HEK293 (cell line): ENCODE measurements at regions not wholly inside any gene's neighbourhood (a gene's known extent, or its start where the extent isn't known, plus 50 kb on each side); places are given as distances from the start of the nearest gene placed in this dataset.

ENCODE experiments used
- CTCF ChIA-PET: fragments of 350-600 bp; formaldehyde crosslinking; extraction: SDS; loops from one replicate; lab custom pipeline; 2021; ENCODE audit warnings: antibody characterized with exemption; lab: Yijun Ruan, JAX
- POLR2A ChIA-PET: fragments of 300-600 bp; formaldehyde crosslinking; extraction: SDS; loops from one replicate; lab custom pipeline; 2020; ENCODE audit warnings: antibody characterized with exemption, inconsistent platforms; lab: Yijun Ruan, JAX
- H3K27ac ChIP-seq: fragments of 200-500 bp; sonication (Bioruptor generic); 2 replicates; pipeline ENCODE4 v1.5.1; 2014; ENCODE audit warnings: low read depth, low read length, control low read depth, inconsistent platforms; ENCODE audit errors: extremely low read depth
- H3K36me3 ChIP-seq, 2 experiments: fragments of 200-500 bp in 1 of 2; sonication (Bioruptor generic) in 1 of 2; 1 replicate in 1 of 2; 2 replicates in 1 of 2; pipeline ENCODE4 v1.5.1; 2014 to 2017; ENCODE audit warnings: inconsistent platforms in 2 of 2, low read length in 2 of 2; ENCODE audit not compliant: control insufficient read depth in 2 of 2, insufficient read depth in 1 of 2
- H3K4me1 ChIP-seq: fragments of 200-500 bp; sonication (Bioruptor generic); 2 replicates; pipeline ENCODE4 v1.5.1; 2014; ENCODE audit warnings: mild to moderate bottlenecking, low read length, inconsistent platforms; ENCODE audit not compliant: control insufficient read depth, insufficient read depth
- H3K4me3 ChIP-seq: 2 replicates; pipeline ENCODE4 v1.5.1; 2011; ENCODE audit warnings: low read depth, mild to moderate bottlenecking, control low read depth, low read length, moderate library complexity
- H3K9me3 ChIP-seq: fragments of 200-500 bp; sonication (Bioruptor generic); 2 replicates; pipeline ENCODE4 v1.5.1; 2014; ENCODE audit warnings: low read depth, low read length, inconsistent platforms; ENCODE audit not compliant: control insufficient read depth, insufficient read depth
- HOXC10 ChIP-seq: sonication (generic); formaldehyde crosslinking; IDR thresholded peaks from 2 replicates; pipeline ENCODE4 v1.8.1; 2023; ENCODE audit warnings: mild to moderate bottlenecking, missing genetic modification reagents
- HOXD13 ChIP-seq: sonication (generic); formaldehyde crosslinking; IDR thresholded peaks from 2 replicates; pipeline ENCODE4 v1.8.0; 2022; ENCODE audit warnings: missing genetic modification reagents, borderline replicate concordance
- ZFHX2 ChIP-seq: fragments of 450-650 bp; formaldehyde crosslinking; conservative IDR thresholded peaks from 2 replicates; pipeline ENCODE4 v1.5.1; 2016; ENCODE audit warnings: missing biosample characterization, missing genetic modification characterization
- ZNF121 ChIP-seq: fragments of 450-650 bp; formaldehyde crosslinking; IDR thresholded peaks from 2 replicates; pipeline ENCODE4 v1.5.1; 2016; ENCODE audit warnings: missing biosample characterization, missing genetic modification characterization
- ZNF140 ChIP-seq: fragments of 450-650 bp; formaldehyde crosslinking; IDR thresholded peaks from 2 replicates; pipeline ENCODE4 v1.5.1; 2016; ENCODE audit warnings: missing biosample characterization, missing genetic modification characterization
- ZNF169 ChIP-seq: fragments of 450-650 bp; formaldehyde crosslinking; IDR thresholded peaks from 2 replicates; pipeline ENCODE4 v1.5.1; 2016; ENCODE audit warnings: missing biosample characterization, missing genetic modification characterization
- ZNF2 ChIP-seq: fragments of 450-650 bp; formaldehyde crosslinking; IDR thresholded peaks from 2 replicates; pipeline ENCODE4 v1.5.1; 2016; ENCODE audit warnings: missing biosample characterization, missing genetic modification characterization
- ZNF239 ChIP-seq: fragments of 450-650 bp; formaldehyde crosslinking; IDR thresholded peaks from 2 replicates; pipeline ENCODE4 v1.5.1; 2016; ENCODE audit warnings: missing biosample characterization, missing genetic modification characterization
- ZNF416 ChIP-seq: fragments of 450-650 bp; formaldehyde crosslinking; IDR thresholded peaks from 2 replicates; pipeline ENCODE4 v1.5.1; 2016; ENCODE audit warnings: missing biosample characterization, missing genetic modification characterization
- ZNF433 ChIP-seq: fragments of 450-650 bp; formaldehyde crosslinking; IDR thresholded peaks from 2 replicates; pipeline ENCODE4 v1.5.1; 2016; ENCODE audit warnings: missing biosample characterization, missing genetic modification characterization, low read depth
- ZNF610 ChIP-seq: fragments of 450-650 bp; formaldehyde crosslinking; IDR thresholded peaks from 2 replicates; pipeline ENCODE4 v1.5.1; 2016; ENCODE audit warnings: missing biosample characterization, missing genetic modification characterization, borderline replicate concordance
- ZNF768 ChIP-seq: fragments of 450-650 bp; formaldehyde crosslinking; IDR thresholded peaks from 2 replicates; pipeline ENCODE4 v1.5.1; 2018; ENCODE audit warnings: missing biosample characterization, mild to moderate bottlenecking, missing genetic modification characterization
- ZNF792 ChIP-seq: fragments of 450-650 bp; formaldehyde crosslinking; IDR thresholded peaks from 2 replicates; pipeline ENCODE4 v1.5.1; 2016; ENCODE audit warnings: missing biosample characterization, missing genetic modification characterization
- ZNF837 ChIP-seq: fragments of 450-650 bp; formaldehyde crosslinking; IDR thresholded peaks from 2 replicates; pipeline ENCODE4 v1.5.1; 2016; ENCODE audit warnings: missing biosample characterization, missing genetic modification characterization
- TF ChIP-seq, protein P1 (sequence below): fragments of 450-650 bp; formaldehyde crosslinking; IDR thresholded peaks from 2 replicates; pipeline ENCODE4 v1.5.1; 2016; ENCODE audit warnings: missing biosample characterization, missing genetic modification characterization
- TF ChIP-seq, protein P2 (sequence below): fragments of 450-650 bp; formaldehyde crosslinking; IDR thresholded peaks from 2 replicates; pipeline ENCODE4 v1.5.1; 2016; ENCODE audit warnings: missing biosample characterization, missing genetic modification characterization
- TF ChIP-seq, protein P3 (sequence below): fragments of 450-650 bp; formaldehyde crosslinking; IDR thresholded peaks from 2 replicates; pipeline ENCODE4 v1.5.1; 2016; ENCODE audit warnings: missing biosample characterization, missing genetic modification characterization, borderline replicate concordance
- TF ChIP-seq, protein P4 (sequence below): fragments of 450-650 bp; formaldehyde crosslinking; IDR thresholded peaks from 2 replicates; pipeline ENCODE4 v1.5.1; 2016; ENCODE audit warnings: missing biosample characterization, missing genetic modification characterization
- TF ChIP-seq, protein P5 (sequence below): fragments of 450-650 bp; formaldehyde crosslinking; IDR thresholded peaks from 2 replicates; pipeline ENCODE4 v1.5.1; 2016; ENCODE audit warnings: missing biosample characterization, missing genetic modification characterization
- TF ChIP-seq, protein P6 (sequence below): fragments of 450-650 bp; IDR thresholded peaks from 2 replicates; pipeline ENCODE4 v1.5.1; 2018; ENCODE audit warnings: missing biosample characterization, missing genetic modification characterization

DNA sequence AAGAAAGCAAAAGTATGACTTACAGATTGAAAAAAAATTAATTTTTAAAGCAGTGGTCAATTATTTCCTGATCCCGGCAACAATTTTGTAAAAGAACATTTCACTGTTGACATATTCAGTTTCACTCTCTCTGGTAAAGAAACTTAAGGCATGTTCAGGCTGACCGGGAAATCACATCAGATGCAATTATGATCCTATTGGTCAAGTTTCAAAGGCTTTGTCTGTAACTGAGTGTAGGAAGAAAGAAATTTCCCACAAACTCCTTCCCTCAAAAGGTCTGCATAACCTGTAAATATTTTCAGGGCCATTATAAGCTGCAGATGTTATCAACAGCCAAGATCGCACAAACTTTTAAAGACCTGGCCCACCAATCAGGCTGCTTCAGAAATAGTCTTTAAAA lies 205.4 kb upstream of the IGF1R start:
- Histone ChIP-seq H3K4me1 (peaks cover 7% of the 10 kb centered on the region), H3K27ac (no peak overlapping the region), H3K4me3 (no peak overlapping the region), H3K36me3 (no peaks in the 10 kb centered on the region), H3K9me3 (no peaks in the 10 kb centered on the region)
- ChIA-PET CTCF (interaction anchor here (0.6 to 5.0 kb wide), 41 partner anchors 8 to 776 kb away, joined by 3 to 33 read pairs (median 4); partner anchors contain the start of gene SYNM), POLR2A (interaction anchor here (0.5 kb wide), 1 partner anchor 74 kb away, joined by 5 read pairs; no protein-coding TSS in a partner anchor)
- TF ChIP-seq, protein P1, sequence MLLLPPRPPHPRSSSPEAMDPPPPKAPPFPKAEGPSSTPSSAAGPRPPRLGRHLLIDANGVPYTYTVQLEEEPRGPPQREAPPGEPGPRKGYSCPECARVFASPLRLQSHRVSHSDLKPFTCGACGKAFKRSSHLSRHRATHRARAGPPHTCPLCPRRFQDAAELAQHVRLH (tag by site-specific recombination), result no peak
- TF ChIP-seq ZNF239 (tag by site-specific recombination) (no peak), HOXC10 (no peak), ZNF837 (tag by site-specific recombination) (no peak), ZNF768 (tag by site-specific recombination) (no peak), ZNF121 (tag by site-specific recombination) (no peak), ZNF2 (no peak), HOXD13 (no peak), ZNF140 (tag by site-specific recombination) (no peak), ZNF416 (no peak), ZNF792 (tag by site-specific recombination) (no peak), ZNF610 (tag by site-specific recombination) (no peak), ZNF433 (tag by site-specific recombination) (no peak), ZNF169 (tag by site-specific recombination) (no peak), ZFHX2 (tag by site-specific recombination) (no peak)
- TF ChIP-seq, protein P2, sequence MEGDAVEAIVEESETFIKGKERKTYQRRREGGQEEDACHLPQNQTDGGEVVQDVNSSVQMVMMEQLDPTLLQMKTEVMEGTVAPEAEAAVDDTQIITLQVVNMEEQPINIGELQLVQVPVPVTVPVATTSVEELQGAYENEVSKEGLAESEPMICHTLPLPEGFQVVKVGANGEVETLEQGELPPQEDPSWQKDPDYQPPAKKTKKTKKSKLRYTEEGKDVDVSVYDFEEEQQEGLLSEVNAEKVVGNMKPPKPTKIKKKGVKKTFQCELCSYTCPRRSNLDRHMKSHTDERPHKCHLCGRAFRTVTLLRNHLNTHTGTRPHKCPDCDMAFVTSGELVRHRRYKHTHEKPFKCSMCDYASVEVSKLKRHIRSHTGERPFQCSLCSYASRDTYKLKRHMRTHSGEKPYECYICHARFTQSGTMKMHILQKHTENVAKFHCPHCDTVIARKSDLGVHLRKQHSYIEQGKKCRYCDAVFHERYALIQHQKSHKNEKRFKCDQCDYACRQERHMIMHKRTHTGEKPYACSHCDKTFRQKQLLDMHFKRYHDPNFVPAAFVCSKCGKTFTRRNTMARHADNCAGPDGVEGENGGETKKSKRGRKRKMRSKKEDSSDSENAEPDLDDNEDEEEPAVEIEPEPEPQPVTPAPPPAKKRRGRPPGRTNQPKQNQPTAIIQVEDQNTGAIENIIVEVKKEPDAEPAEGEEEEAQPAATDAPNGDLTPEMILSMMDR (tag by site-specific recombination), result no peak
- TF ChIP-seq, protein P3, sequence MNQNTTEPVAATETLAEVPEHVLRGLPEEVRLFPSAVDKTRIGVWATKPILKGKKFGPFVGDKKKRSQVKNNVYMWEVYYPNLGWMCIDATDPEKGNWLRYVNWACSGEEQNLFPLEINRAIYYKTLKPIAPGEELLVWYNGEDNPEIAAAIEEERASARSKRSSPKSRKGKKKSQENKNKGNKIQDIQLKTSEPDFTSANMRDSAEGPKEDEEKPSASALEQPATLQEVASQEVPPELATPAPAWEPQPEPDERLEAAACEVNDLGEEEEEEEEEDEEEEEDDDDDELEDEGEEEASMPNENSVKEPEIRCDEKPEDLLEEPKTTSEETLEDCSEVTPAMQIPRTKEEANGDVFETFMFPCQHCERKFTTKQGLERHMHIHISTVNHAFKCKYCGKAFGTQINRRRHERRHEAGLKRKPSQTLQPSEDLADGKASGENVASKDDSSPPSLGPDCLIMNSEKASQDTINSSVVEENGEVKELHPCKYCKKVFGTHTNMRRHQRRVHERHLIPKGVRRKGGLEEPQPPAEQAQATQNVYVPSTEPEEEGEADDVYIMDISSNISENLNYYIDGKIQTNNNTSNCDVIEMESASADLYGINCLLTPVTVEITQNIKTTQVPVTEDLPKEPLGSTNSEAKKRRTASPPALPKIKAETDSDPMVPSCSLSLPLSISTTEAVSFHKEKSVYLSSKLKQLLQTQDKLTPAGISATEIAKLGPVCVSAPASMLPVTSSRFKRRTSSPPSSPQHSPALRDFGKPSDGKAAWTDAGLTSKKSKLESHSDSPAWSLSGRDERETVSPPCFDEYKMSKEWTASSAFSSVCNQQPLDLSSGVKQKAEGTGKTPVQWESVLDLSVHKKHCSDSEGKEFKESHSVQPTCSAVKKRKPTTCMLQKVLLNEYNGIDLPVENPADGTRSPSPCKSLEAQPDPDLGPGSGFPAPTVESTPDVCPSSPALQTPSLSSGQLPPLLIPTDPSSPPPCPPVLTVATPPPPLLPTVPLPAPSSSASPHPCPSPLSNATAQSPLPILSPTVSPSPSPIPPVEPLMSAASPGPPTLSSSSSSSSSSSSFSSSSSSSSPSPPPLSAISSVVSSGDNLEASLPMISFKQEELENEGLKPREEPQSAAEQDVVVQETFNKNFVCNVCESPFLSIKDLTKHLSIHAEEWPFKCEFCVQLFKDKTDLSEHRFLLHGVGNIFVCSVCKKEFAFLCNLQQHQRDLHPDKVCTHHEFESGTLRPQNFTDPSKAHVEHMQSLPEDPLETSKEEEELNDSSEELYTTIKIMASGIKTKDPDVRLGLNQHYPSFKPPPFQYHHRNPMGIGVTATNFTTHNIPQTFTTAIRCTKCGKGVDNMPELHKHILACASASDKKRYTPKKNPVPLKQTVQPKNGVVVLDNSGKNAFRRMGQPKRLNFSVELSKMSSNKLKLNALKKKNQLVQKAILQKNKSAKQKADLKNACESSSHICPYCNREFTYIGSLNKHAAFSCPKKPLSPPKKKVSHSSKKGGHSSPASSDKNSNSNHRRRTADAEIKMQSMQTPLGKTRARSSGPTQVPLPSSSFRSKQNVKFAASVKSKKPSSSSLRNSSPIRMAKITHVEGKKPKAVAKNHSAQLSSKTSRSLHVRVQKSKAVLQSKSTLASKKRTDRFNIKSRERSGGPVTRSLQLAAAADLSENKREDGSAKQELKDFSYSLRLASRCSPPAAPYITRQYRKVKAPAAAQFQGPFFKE (tag by site-specific recombination), result no peak
- TF ChIP-seq, protein P4, sequence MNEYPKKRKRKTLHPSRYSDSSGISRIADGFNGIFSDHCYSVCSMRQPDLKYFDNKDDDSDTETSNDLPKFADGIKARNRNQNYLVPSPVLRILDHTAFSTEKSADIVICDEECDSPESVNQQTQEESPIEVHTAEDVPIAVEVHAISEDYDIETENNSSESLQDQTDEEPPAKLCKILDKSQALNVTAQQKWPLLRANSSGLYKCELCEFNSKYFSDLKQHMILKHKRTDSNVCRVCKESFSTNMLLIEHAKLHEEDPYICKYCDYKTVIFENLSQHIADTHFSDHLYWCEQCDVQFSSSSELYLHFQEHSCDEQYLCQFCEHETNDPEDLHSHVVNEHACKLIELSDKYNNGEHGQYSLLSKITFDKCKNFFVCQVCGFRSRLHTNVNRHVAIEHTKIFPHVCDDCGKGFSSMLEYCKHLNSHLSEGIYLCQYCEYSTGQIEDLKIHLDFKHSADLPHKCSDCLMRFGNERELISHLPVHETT (tag by site-specific recombination), result no peak
- TF ChIP-seq, protein P5, sequence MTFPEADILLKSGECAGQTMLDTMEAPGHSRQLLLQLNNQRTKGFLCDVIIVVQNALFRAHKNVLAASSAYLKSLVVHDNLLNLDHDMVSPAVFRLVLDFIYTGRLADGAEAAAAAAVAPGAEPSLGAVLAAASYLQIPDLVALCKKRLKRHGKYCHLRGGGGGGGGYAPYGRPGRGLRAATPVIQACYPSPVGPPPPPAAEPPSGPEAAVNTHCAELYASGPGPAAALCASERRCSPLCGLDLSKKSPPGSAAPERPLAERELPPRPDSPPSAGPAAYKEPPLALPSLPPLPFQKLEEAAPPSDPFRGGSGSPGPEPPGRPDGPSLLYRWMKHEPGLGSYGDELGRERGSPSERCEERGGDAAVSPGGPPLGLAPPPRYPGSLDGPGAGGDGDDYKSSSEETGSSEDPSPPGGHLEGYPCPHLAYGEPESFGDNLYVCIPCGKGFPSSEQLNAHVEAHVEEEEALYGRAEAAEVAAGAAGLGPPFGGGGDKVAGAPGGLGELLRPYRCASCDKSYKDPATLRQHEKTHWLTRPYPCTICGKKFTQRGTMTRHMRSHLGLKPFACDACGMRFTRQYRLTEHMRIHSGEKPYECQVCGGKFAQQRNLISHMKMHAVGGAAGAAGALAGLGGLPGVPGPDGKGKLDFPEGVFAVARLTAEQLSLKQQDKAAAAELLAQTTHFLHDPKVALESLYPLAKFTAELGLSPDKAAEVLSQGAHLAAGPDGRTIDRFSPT (tag by site-specific recombination), result no peak
- TF ChIP-seq, protein P6, sequence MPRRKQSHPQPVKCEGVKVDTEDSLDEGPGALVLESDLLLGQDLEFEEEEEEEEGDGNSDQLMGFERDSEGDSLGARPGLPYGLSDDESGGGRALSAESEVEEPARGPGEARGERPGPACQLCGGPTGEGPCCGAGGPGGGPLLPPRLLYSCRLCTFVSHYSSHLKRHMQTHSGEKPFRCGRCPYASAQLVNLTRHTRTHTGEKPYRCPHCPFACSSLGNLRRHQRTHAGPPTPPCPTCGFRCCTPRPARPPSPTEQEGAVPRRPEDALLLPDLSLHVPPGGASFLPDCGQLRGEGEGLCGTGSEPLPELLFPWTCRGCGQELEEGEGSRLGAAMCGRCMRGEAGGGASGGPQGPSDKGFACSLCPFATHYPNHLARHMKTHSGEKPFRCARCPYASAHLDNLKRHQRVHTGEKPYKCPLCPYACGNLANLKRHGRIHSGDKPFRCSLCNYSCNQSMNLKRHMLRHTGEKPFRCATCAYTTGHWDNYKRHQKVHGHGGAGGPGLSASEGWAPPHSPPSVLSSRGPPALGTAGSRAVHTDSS, result no peak
